CD8-positive, alpha-beta memory T cell (primary cell): ENCODE measurements at regions not wholly inside any gene's neighbourhood (a gene's known extent, or its start where the extent isn't known, plus 50 kb on each side); places are given as distances from the start of the nearest gene placed in this dataset.

Source experiments
- CTCF ChIA-PET: fragments of 350-600 bp; sonication (Branson Sonifier 250); formaldehyde crosslinking; loops from one replicate; lab custom pipeline; 2021; ENCODE audit warnings: antibody characterized with exemption; lab: Charles Lee
- POLR2A ChIA-PET: fragments of 350-600 bp; sonication (Branson Sonifier 250); formaldehyde crosslinking; loops from one replicate; lab custom pipeline; 2021; ENCODE audit warnings: antibody characterized with exemption; lab: Charles Lee
- DNase-seq, 5 donors: peaks; one replicate each; pipeline versions ENCODE4 v3.0.0 to v3.0.0-alpha.2; 2020 to 2022; ENCODE audit warnings: mixed read lengths in 1 of 5
- H3K27ac ChIP-seq: one replicate; pipeline ENCODE4 v1.7.0; 2013; ENCODE audit warnings: low read depth, mild to moderate bottlenecking, low read length, moderate library complexity
- H3K27me3 ChIP-seq: 2 replicates; pipeline ENCODE4 v1.7.0; 2013; ENCODE audit warnings: low read length, mild to moderate bottlenecking; ENCODE audit not compliant: insufficient read depth, poor library complexity, severe bottlenecking
- H3K36me3 ChIP-seq: 2 replicates; pipeline ENCODE4 v1.7.0; 2013; ENCODE audit warnings: mild to moderate bottlenecking, low read length, moderate library complexity; ENCODE audit not compliant: insufficient read depth
- H3K4me1 ChIP-seq: 2 replicates; pipeline ENCODE4 v1.7.0; 2013; ENCODE audit warnings: mild to moderate bottlenecking, low read length, moderate library complexity; ENCODE audit not compliant: insufficient read depth
- H3K4me3 ChIP-seq: 2 replicates; pipeline ENCODE4 v1.7.0; 2013; ENCODE audit warnings: mild to moderate bottlenecking, low read length
- H3K9me3 ChIP-seq: 2 replicates; pipeline ENCODE4 v1.7.0; 2013; ENCODE audit warnings: mild to moderate bottlenecking, low read length
- H3K27ac Mint-ChIP-seq, 8 donors: one replicate each; pipeline ENCODE4 v1.8.0; 2020 to 2021; ENCODE audit warnings: mixed read lengths in 8 of 8, mild to moderate bottlenecking in 6 of 8, inconsistent platforms in 3 of 8, moderate library complexity in 3 of 8
- H3K27me3 Mint-ChIP-seq, 2 donors: one replicate each; pipeline ENCODE4 v1.8.0; 2020 to 2021; ENCODE audit warnings: mixed read lengths in 2 of 2, mild to moderate bottlenecking in 1 of 2, moderate library complexity in 1 of 2
- H3K36me3 Mint-ChIP-seq, 3 donors: one replicate each; pipeline ENCODE4 v1.8.0; 2020 to 2021; ENCODE audit warnings: mixed read lengths in 3 of 3, inconsistent platforms in 1 of 3, mild to moderate bottlenecking in 1 of 3
- H3K4me1 Mint-ChIP-seq, 3 donors: one replicate each; pipeline ENCODE4 v1.8.0; 2020 to 2021; ENCODE audit warnings: mixed read lengths in 3 of 3, inconsistent platforms in 1 of 3, mild to moderate bottlenecking in 1 of 3
- H3K4me3 Mint-ChIP-seq, 7 donors: one replicate each; pipeline ENCODE4 v1.8.0; 2020 to 2021; ENCODE audit warnings: mixed read lengths in 7 of 7, mild to moderate bottlenecking in 6 of 7, moderate library complexity in 4 of 7, inconsistent platforms in 2 of 7
- H3K9me3 Mint-ChIP-seq, 5 donors: one replicate each; pipeline ENCODE4 v1.8.0; 2020 to 2022; ENCODE audit warnings: mixed read lengths in 5 of 5, mild to moderate bottlenecking in 3 of 5, moderate library complexity in 2 of 5, inconsistent platforms in 1 of 5

GRCh38 chr1:200302921-200303290 is 106.9 kb downstream of the ZNF281 start:
- no peaks in the 10 kb centered on the region for H3K27me3 ChIP-seq
- Mint-ChIP-seq H3K4me1 (peaks cover 11 to 22% (median 15%) of the 10 kb centered on the region in 3 donors), H3K9me3 (no peaks in the 10 kb centered on the region), H3K36me3 (peaks cover 0 to 6% (median 0%) of the 10 kb centered on the region in 3 donors), H3K27me3 (peaks cover 0 to 1% of the 10 kb centered on the region in 2 donors), H3K4me3 (peak overlapping the region; percentile 89 to 94 (median 92)), H3K27ac (peak overlapping the region in 7 of 8 donors; percentile 51 to 91 (median 81))
- CTCF ChIA-PET: interaction anchor here (1.0 to 1.6 kb wide), 5 partner anchors 9 to 164 kb away, joined by 3 to 7 read pairs (median 3); no protein-coding TSS in a partner anchor
- no peaks in the 10 kb centered on the region for H3K36me3 ChIP-seq
- DNase-seq: no peak
- no peak overlapping the region for H3K27ac ChIP-seq
- H3K9me3 ChIP-seq: no peaks in the 10 kb centered on the region
- POLR2A ChIA-PET: no interaction called here
- peaks cover 11% of the 10 kb centered on the region for H3K4me1 ChIP-seq
- H3K4me3 ChIP-seq: peak overlapping the region; percentile 69

GRCh38 chr1:200302192-200302920 is 107.5 kb downstream of the ZNF281 start:
- POLR2A ChIA-PET: interaction anchor here (0.6 to 1.0 kb wide), 3 partner anchors 12 to 159 kb away, joined by 3 to 5 read pairs (median 4); no protein-coding TSS in a partner anchor
- Histone ChIP-seq H3K4me1 (peaks cover 11% of the 10 kb centered on the region), H3K27me3 (no peaks in the 10 kb centered on the region)

GRCh38 chr1:200301152-200301551 is 108.7 kb downstream of the ZNF281 start:
- ChIA-PET CTCF (interaction anchor here (1.1 to 1.9 kb wide), 3 partner anchors 12 to 21 kb away, joined by 3 to 7 read pairs (median 5); no protein-coding TSS in a partner anchor), POLR2A (no interaction called here)
- no peak for DNase-seq
- Histone ChIP-seq H3K9me3 (no peaks in the 10 kb centered on the region), H3K4me1 (peaks cover 11% of the 10 kb centered on the region), H3K27ac (no peak overlapping the region), H3K4me3 (peak overlapping the region; percentile 69), H3K27me3 (no peaks in the 10 kb centered on the region), H3K36me3 (no peaks in the 10 kb centered on the region)
- peaks cover 0 to 5% of the 10 kb centered on the region in 2 donors for H3K27me3 Mint-ChIP-seq
- no peaks in the 10 kb centered on the region for H3K9me3 Mint-ChIP-seq
- peak overlapping the region in 4 of 7 donors; percentile 74 to 92 (median 90) for H3K4me3 Mint-ChIP-seq
- H3K4me1 Mint-ChIP-seq: peaks cover 6 to 14% (median 6%) of the 10 kb centered on the region in 3 donors
- H3K36me3 Mint-ChIP-seq: peaks cover 0 to 6% (median 0%) of the 10 kb centered on the region in 3 donors
- no peak overlapping the region for H3K27ac Mint-ChIP-seq

More at GRCh38 chr1:200302192-200302920, 107.5 kb downstream of the ZNF281 start:
- no peaks in the 10 kb centered on the region for H3K36me3 ChIP-seq
- H3K9me3 ChIP-seq: no peaks in the 10 kb centered on the region
- peak overlapping the region; percentile 69 for H3K4me3 ChIP-seq
- H3K27ac ChIP-seq: peak overlapping the region; percentile 18
- CTCF ChIA-PET: interaction anchor here (0.7 to 1.9 kb wide), 6 partner anchors 8 to 149 kb away, joined by 3 to 7 read pairs (median 4); no protein-coding TSS in a partner anchor
- Mint-ChIP-seq H3K4me1 (peaks cover 9 to 20% (median 13%) of the 10 kb centered on the region in 3 donors), H3K4me3 (peak overlapping the region; percentile 89 to 94 (median 92)), H3K9me3 (no peaks in the 10 kb centered on the region), H3K27me3 (peaks cover 0 to 4% of the 10 kb centered on the region in 2 donors), H3K27ac (peak overlapping the region; percentile 51 to 93 (median 84)), H3K36me3 (peaks cover 0 to 6% (median 0%) of the 10 kb centered on the region in 3 donors)
- DNase-seq: peak; percentile 30 to 73 (median 63)

GRCh38 chr1:200299571-200299970 is 110.3 kb downstream of the ZNF281 start:
- H3K27ac ChIP-seq: no peak overlapping the region
- H3K27me3 ChIP-seq: no peaks in the 10 kb centered on the region
- no peaks in the 10 kb centered on the region for H3K36me3 ChIP-seq
- H3K9me3 Mint-ChIP-seq: no peaks in the 10 kb centered on the region
- peak overlapping the region in 1 of 7 donors; percentile 1 for H3K4me3 Mint-ChIP-seq
- no peak overlapping the region for H3K27ac Mint-ChIP-seq
- H3K4me3 ChIP-seq: no peak overlapping the region
- ChIA-PET CTCF (no interaction called here), POLR2A (interaction anchor here (0.6 kb wide), 1 partner anchor 176 kb away, joined by 5 read pairs; no protein-coding TSS in a partner anchor)
- peaks cover 0 to 5% of the 10 kb centered on the region in 2 donors for H3K27me3 Mint-ChIP-seq
- peaks cover 6 to 14% (median 6%) of the 10 kb centered on the region in 3 donors for H3K4me1 Mint-ChIP-seq
- DNase-seq: no peak
- peaks cover 11% of the 10 kb centered on the region for H3K4me1 ChIP-seq
- peaks cover 0 to 6% (median 0%) of the 10 kb centered on the region in 3 donors for H3K36me3 Mint-ChIP-seq
- H3K9me3 ChIP-seq: no peaks in the 10 kb centered on the region

GRCh38 chr1:200298242-200298641 is 111.6 kb downstream of the ZNF281 start:
- Histone ChIP-seq H3K4me3 (no peak overlapping the region), H3K36me3 (no peaks in the 10 kb centered on the region), H3K27me3 (no peaks in the 10 kb centered on the region), H3K4me1 (peaks cover 11% of the 10 kb centered on the region), H3K9me3 (no peaks in the 10 kb centered on the region), H3K27ac (no peak overlapping the region)
- Mint-ChIP-seq H3K36me3 (peaks cover 0 to 6% (median 0%) of the 10 kb centered on the region in 3 donors), H3K4me3 (no peak overlapping the region), H3K27me3 (peaks cover 0 to 5% of the 10 kb centered on the region in 2 donors), H3K4me1 (peaks cover 6 to 14% (median 6%) of the 10 kb centered on the region in 3 donors), H3K27ac (peak overlapping the region in 1 of 8 donors; percentile 1), H3K9me3 (no peaks in the 10 kb centered on the region)
- ChIA-PET POLR2A (no interaction called here), CTCF (no interaction called here)
- no peak for DNase-seq

- no peaks in the 10 kb centered on the region for H3K4me1 ChIP-seq
- no peaks in the 10 kb centered on the region for H3K27me3 ChIP-seq
- Mint-ChIP-seq H3K27ac (peak overlapping the region in 2 of 8 donors; percentile 4 to 56), H3K9me3 (no peaks in the 10 kb centered on the region), H3K36me3 (no peaks in the 10 kb centered on the region), H3K27me3 (peaks cover 0 to 5% of the 10 kb centered on the region in 2 donors), H3K4me1 (no peaks in the 10 kb centered on the region), H3K4me3 (no peak overlapping the region)
- H3K9me3 ChIP-seq: no peaks in the 10 kb centered on the region
- no peak for DNase-seq
- no peak overlapping the region for H3K27ac ChIP-seq
- no peaks in the 10 kb centered on the region for H3K36me3 ChIP-seq
- no peak overlapping the region for H3K4me3 ChIP-seq
- CTCF ChIA-PET: interaction anchor here (1.2 to 1.4 kb wide), 3 partner anchors 9 to 160 kb away, joined by 3 to 4 read pairs (median 3); no protein-coding TSS in a partner anchor
- POLR2A ChIA-PET: no interaction called here
These were observed 113.7 kb downstream of the ZNF281 start for GRCh38 chr1:200296091-200296661.

GRCh38 chr1:200294241-200294640 is 115.6 kb downstream of the ZNF281 start:
- H3K4me3 Mint-ChIP-seq: no peak overlapping the region
- no peaks in the 10 kb centered on the region for H3K4me1 ChIP-seq
- no peak overlapping the region for H3K27ac ChIP-seq
- no peak overlapping the region for H3K4me3 ChIP-seq
- H3K27ac Mint-ChIP-seq: no peak overlapping the region
- no peaks in the 10 kb centered on the region for H3K27me3 ChIP-seq
- H3K4me1 Mint-ChIP-seq: no peaks in the 10 kb centered on the region
- peaks cover 0 to 5% of the 10 kb centered on the region in 2 donors for H3K27me3 Mint-ChIP-seq
- no peaks in the 10 kb centered on the region for H3K36me3 Mint-ChIP-seq
- no peaks in the 10 kb centered on the region for H3K9me3 Mint-ChIP-seq
- H3K36me3 ChIP-seq: no peaks in the 10 kb centered on the region
- ChIA-PET POLR2A (no interaction called here), CTCF (interaction anchor here (1.0 to 1.9 kb wide), 3 partner anchors 8 to 15 kb away, joined by 3 to 5 read pairs (median 4); no protein-coding TSS in a partner anchor)
- H3K9me3 ChIP-seq: no peaks in the 10 kb centered on the region
- DNase-seq: no peak
